H1 (cell line): ENCODE measurements at regions not wholly inside any gene's neighbourhood (a gene's known extent, or its start where the extent isn't known, plus 50 kb on each side); places are given as distances from the start of the nearest gene placed in this dataset.

Experiments used
- CTCF ChIA-PET: fragments of 300-600 bp; sonication (Branson Sonifier 250); formaldehyde crosslinking; loops from one replicate; lab custom pipeline; 2021; ENCODE audit not compliant: partially characterized antibody; lab: Charles Lee
- POLR2A ChIA-PET: fragments of 300-600 bp; sonication (Branson Sonifier 250); formaldehyde crosslinking; loops from one replicate; lab custom pipeline; 2021; ENCODE audit warnings: inconsistent platforms; ENCODE audit not compliant: partially characterized antibody; lab: Charles Lee
- DNase-seq, 2 experiments: peaks; one replicate each; pipeline versions ENCODE4 v3.0.0 to v3.0.0-alpha.2; 2010 to 2022; ENCODE audit warnings: low spot score in 2 of 2, low read depth in 1 of 2, mixed read lengths in 1 of 2
- FAIRE-seq: peaks from 2 replicates; lab custom pipeline; 2011; peaks lifted over from hg19 to GRCh38; lab: Jason Lieb, UNC
- H2AFZ ChIP-seq: 2 replicates; pipeline ENCODE4 v1.8.1; 2012; ENCODE audit warnings: low read length, inconsistent platforms
- H2AK5ac ChIP-seq: 2 replicates; pipeline ENCODE4 v1.6.1; 2013; ENCODE audit warnings: low read depth, low read length
- H2BK120ac ChIP-seq: replicated peaks from 2 replicates; pipeline ENCODE3; 2013; ENCODE audit warnings: low read depth, low read length, inconsistent platforms
- H2BK12ac ChIP-seq: 2 replicates; pipeline ENCODE4 v1.6.1; 2013; ENCODE audit warnings: low read depth, low read length
- H2BK15ac ChIP-seq: 2 replicates; pipeline ENCODE4 v1.6.1; 2013; ENCODE audit warnings: low read length
- H2BK20ac ChIP-seq: 2 replicates; pipeline ENCODE4 v1.6.1; 2013; ENCODE audit warnings: low read length
- H2BK5ac ChIP-seq: 2 replicates; pipeline ENCODE4 v1.6.1; 2013; ENCODE audit warnings: low read depth, low read length
- H3K14ac ChIP-seq: 2 replicates; pipeline ENCODE4 v1.6.1; 2013; ENCODE audit warnings: inconsistent platforms; ENCODE audit not compliant: insufficient read length
- H3K18ac ChIP-seq: 2 replicates; pipeline ENCODE4 v1.6.1; 2013; ENCODE audit warnings: low read length; ENCODE audit errors: extremely low read depth
- H3K23ac ChIP-seq: 2 replicates; pipeline ENCODE4 v1.6.1; 2013; ENCODE audit warnings: inconsistent platforms; ENCODE audit not compliant: insufficient read length
- H3K23me2 ChIP-seq: 2 replicates; pipeline ENCODE4 v1.6.1; 2013; ENCODE audit warnings: low read depth, low read length
- H3K27ac ChIP-seq: 2 replicates; pipeline ENCODE4 v1.6.1; 2011; ENCODE audit warnings: low read depth, low read length, inconsistent platforms
- H3K27me3 ChIP-seq, 4 experiments: replicated peaks in 1 of 4; 1 replicate in 1 of 4; 2 replicates in 3 of 4; pipeline versions ENCODE4 v1.6.1 to v1.8.1; 2011 to 2013; ENCODE audit warnings: low read length in 3 of 4, mild to moderate bottlenecking in 3 of 4, inconsistent platforms in 2 of 4, mixed read lengths in 2 of 4, moderate library complexity in 1 of 4; ENCODE audit not compliant: control insufficient read depth in 3 of 4, insufficient read depth in 3 of 4; ENCODE audit errors: extremely low read depth in 1 of 4
- H3K36me3 ChIP-seq, 4 experiments: 2 replicates each; pipeline versions ENCODE4 v1.6.1 to v1.8.1; 2011 to 2013; ENCODE audit warnings: mild to moderate bottlenecking in 4 of 4, low read length in 3 of 4, moderate library complexity in 2 of 4, control low read depth in 1 of 4, inconsistent platforms in 1 of 4; ENCODE audit not compliant: insufficient read depth in 4 of 4, control insufficient read depth in 2 of 4
- H3K4ac ChIP-seq: replicated peaks from 2 replicates; pipeline ENCODE3; 2013; ENCODE audit warnings: low read length, low read depth, mixed read lengths, inconsistent platforms; ENCODE audit not compliant: insufficient read length
- H3K4me1 ChIP-seq, 4 experiments: replicated peaks in 1 of 4; 1 replicate in 1 of 4; 2 replicates in 3 of 4; pipeline versions ENCODE4 v1.6.1 to v1.8.1; 2011 to 2013; ENCODE audit warnings: low read length in 3 of 4, inconsistent platforms in 2 of 4, mixed read lengths in 1 of 4; ENCODE audit not compliant: insufficient read depth in 4 of 4, control insufficient read depth in 3 of 4
- H3K4me2 ChIP-seq, 2 experiments: 2 replicates each; pipeline versions ENCODE4 v1.6.1 to v1.8.1; 2011 to 2013; ENCODE audit warnings: low read depth in 2 of 2, low read length in 2 of 2, control low read depth in 1 of 2, inconsistent platforms in 1 of 2, mild to moderate bottlenecking in 1 of 2; ENCODE audit not compliant: insufficient read depth in 1 of 2
- H3K4me3 ChIP-seq, 4 experiments: fragments of 200-600, 300-600 bp in 1 of 4; sonication (generic), shearing (Covaris generic), sonication (Bioruptor Twin) in 1 of 4; 2 replicates each; pipeline versions ENCODE4 v1.5.1 to v1.8.1; 2011 to 2016; ENCODE audit warnings: low read length in 4 of 4, low read depth in 3 of 4, control low read depth in 2 of 4, inconsistent platforms in 2 of 4, mild to moderate bottlenecking in 2 of 4, mixed read lengths in 1 of 4, moderate library complexity in 1 of 4; ENCODE audit not compliant: insufficient read depth in 2 of 4; ENCODE audit errors: extremely low read depth in 1 of 4
- H3K56ac ChIP-seq: replicated peaks from 2 replicates; pipeline ENCODE3; 2013; ENCODE audit warnings: low read depth, mild to moderate bottlenecking, mixed read lengths, low read length, inconsistent platforms; ENCODE audit not compliant: insufficient read length
- H3K79me1 ChIP-seq: 2 replicates; pipeline ENCODE4 v1.6.1; 2013; ENCODE audit warnings: low read depth, low read length, control low read depth
- H3K79me2 ChIP-seq, 2 experiments: 2 replicates each; pipeline versions ENCODE4 v1.6.1 to v1.8.1; 2012 to 2013; ENCODE audit warnings: low read length in 2 of 2, mild to moderate bottlenecking in 2 of 2, inconsistent platforms in 1 of 2; ENCODE audit not compliant: insufficient read depth in 2 of 2, control insufficient read depth in 1 of 2
- H3K9ac ChIP-seq, 4 experiments: replicated peaks in 1 of 4; 1 replicate in 1 of 4; 2 replicates in 3 of 4; pipeline versions ENCODE4 v1.6.1 to v1.8.1; 2011 to 2013; ENCODE audit warnings: low read depth in 3 of 4, low read length in 3 of 4, control low read depth in 2 of 4, mild to moderate bottlenecking in 2 of 4, moderate library complexity in 2 of 4, inconsistent platforms in 1 of 4; ENCODE audit errors: extremely low read depth in 1 of 4
- H3K9me3 ChIP-seq, 2 experiments: 2 replicates each; pipeline versions ENCODE4 v1.6.1 to v1.8.1; 2012 to 2013; ENCODE audit warnings: mild to moderate bottlenecking in 2 of 2, moderate library complexity in 2 of 2, control low read depth in 1 of 2, inconsistent platforms in 1 of 2, low read depth in 1 of 2, low read length in 1 of 2, mixed read lengths in 1 of 2; ENCODE audit not compliant: insufficient read depth in 2 of 2
- H4K20me1 ChIP-seq, 2 experiments: replicated peaks in 1 of 2; 2 replicates each; pipeline versions ENCODE3 to v1.8.1; 2011 to 2013; ENCODE audit warnings: inconsistent platforms in 2 of 2, low read length in 2 of 2, mild to moderate bottlenecking in 1 of 2; ENCODE audit not compliant: insufficient read depth in 2 of 2, control insufficient read depth in 1 of 2
- H4K5ac ChIP-seq: 2 replicates; pipeline ENCODE4 v1.6.1; 2013; ENCODE audit warnings: low read length, low read depth, mixed read lengths, inconsistent platforms; ENCODE audit not compliant: insufficient read length
- H4K8ac ChIP-seq: 2 replicates; pipeline ENCODE4 v1.8.0; 2013; ENCODE audit warnings: mild to moderate bottlenecking, moderate library complexity, low read length, inconsistent platforms; ENCODE audit not compliant: insufficient read depth; ENCODE audit errors: extremely low read depth
- H4K91ac ChIP-seq: replicated peaks from 2 replicates; pipeline ENCODE3; 2013; ENCODE audit warnings: low read length, mixed read lengths, inconsistent platforms; ENCODE audit not compliant: insufficient read length
- CEBPB ChIP-seq: IDR thresholded peaks from 2 replicates; pipeline ENCODE4 v1.6.1; 2012; ENCODE audit warnings: low read depth, low read length
- CHD2 ChIP-seq: IDR thresholded peaks from 2 replicates; pipeline ENCODE4 v1.6.1; 2012; ENCODE audit warnings: low read length, improper control_type of control experiment
- HDAC6 ChIP-seq: IDR thresholded peaks from one replicate; pipeline ENCODE4 v1.7.1; 2012; ENCODE audit warnings: low read depth, mild to moderate bottlenecking, inconsistent platforms, low read length, moderate library complexity
- KDM5A ChIP-seq: fragments of 200-600 bp; IDR thresholded peaks from 2 replicates; pipeline ENCODE4 v1.7.1; 2012; ENCODE audit warnings: mild to moderate bottlenecking, low read length, inconsistent platforms, mixed read lengths
- RNF2 ChIP-seq: fragments of 200-900, 300-1000 bp; sonication (generic); IDR thresholded peaks from 2 replicates; pipeline ENCODE4 v1.7.1; 2016; ENCODE audit warnings: borderline replicate concordance, low read depth, mild to moderate bottlenecking, antibody characterized with exemption, low read length; ENCODE audit not compliant: poor library complexity, severe bottlenecking; ENCODE audit errors: missing control alignments
- SP2 ChIP-seq: IDR thresholded peaks from 2 replicates; pipeline ENCODE4 v1.6.1; 2012; ENCODE audit warnings: mild to moderate bottlenecking, low read length, inconsistent platforms
- SRF ChIP-seq: IDR thresholded peaks from 2 replicates; pipeline ENCODE4 v1.6.1; 2011; ENCODE audit warnings: mild to moderate bottlenecking, low read depth, low read length, moderate library complexity
- TAF1 ChIP-seq: IDR thresholded peaks from 2 replicates; pipeline ENCODE4 v1.6.1; 2011; ENCODE audit warnings: mild to moderate bottlenecking, low read depth, low read length
- TBP ChIP-seq: IDR thresholded peaks from 2 replicates; pipeline ENCODE4 v1.6.1; 2011; ENCODE audit warnings: low read depth, low read length, improper control_type of control experiment
- YY1 ChIP-seq: IDR thresholded peaks from 2 replicates; pipeline ENCODE4 v1.6.1; 2011; ENCODE audit warnings: low read depth, mild to moderate bottlenecking, low read length
- WGBS, 2 experiments: shearing (Covaris generic) in 1 of 2; methylation state at CpG; one replicate each; pipeline versions ENCODE4 v1.1.6 to v1.1.7; 2013 to 2015; ENCODE audit warnings: low lambda C conversion rate in 2 of 2, mixed read lengths in 2 of 2, inconsistent platforms in 1 of 2, low coverage in 1 of 2, missing lambda C conversion rate in 1 of 2; ENCODE audit not compliant: insufficient replicate concordance in 2 of 2, insufficient coverage in 1 of 2, insufficient read length in 1 of 2; ENCODE audit errors: extremely low coverage in 1 of 2, missing lambda C conversion rate in 1 of 2; 5-methylcytosine and 5-hydroxymethylcytosine counted together
- TF ChIP-seq, protein P1 (sequence below): IDR thresholded peaks from 2 replicates; pipeline ENCODE4 v1.6.1; 2011; ENCODE audit warnings: low read depth, mild to moderate bottlenecking, low read length; ENCODE audit not compliant: insufficient read depth

DNA sequence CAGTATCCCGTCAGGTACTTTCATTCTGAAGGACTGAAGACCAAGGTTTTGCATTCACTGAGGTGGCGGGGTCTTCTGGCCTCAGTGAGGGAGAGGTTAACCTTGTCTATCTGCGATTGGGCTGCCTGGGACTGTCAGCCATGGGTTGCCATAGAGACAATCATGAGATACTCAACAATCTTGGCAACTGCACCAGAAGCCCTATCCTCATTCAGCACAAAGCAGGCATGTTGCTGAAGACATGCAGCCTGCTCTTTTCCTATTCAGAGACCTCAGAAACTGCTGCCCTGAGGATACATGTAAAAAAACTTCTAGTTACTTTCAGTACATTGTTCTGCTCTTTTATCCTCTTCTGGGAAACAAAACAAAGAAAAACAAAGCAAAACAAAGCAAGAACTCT lies 146.3 kb upstream of the PIRT start:
- no peaks in the 10 kb centered on the region for H3K4me1 ChIP-seq
- H3K56ac ChIP-seq = no peak overlapping the region
- ChIA-PET CTCF (no interaction called here), POLR2A (no interaction called here)
- no peak overlapping the region for H3K14ac ChIP-seq
- no peak overlapping the region for H2BK120ac ChIP-seq
- no peak overlapping the region for H3K23ac ChIP-seq
- H2BK15ac ChIP-seq = no peak overlapping the region
- H3K4me3 ChIP-seq = no peak overlapping the region
- no peak overlapping the region for H2BK20ac ChIP-seq
- no peak overlapping the region for H4K91ac ChIP-seq
- H3K4me2 ChIP-seq = no peak overlapping the region
- TF ChIP-seq HDAC6 = no peak
- no peak for TF ChIP-seq YY1
- no peak for TF ChIP-seq RNF2
- TF ChIP-seq SRF = no peak
- TF ChIP-seq TBP = no peak
- no peak for TF ChIP-seq CHD2
- TF ChIP-seq, protein P1, sequence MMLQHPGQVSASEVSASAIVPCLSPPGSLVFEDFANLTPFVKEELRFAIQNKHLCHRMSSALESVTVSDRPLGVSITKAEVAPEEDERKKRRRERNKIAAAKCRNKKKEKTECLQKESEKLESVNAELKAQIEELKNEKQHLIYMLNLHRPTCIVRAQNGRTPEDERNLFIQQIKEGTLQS = no peak
- TF ChIP-seq TAF1 = no peak
- TF ChIP-seq KDM5A = no peak
- TF ChIP-seq CEBPB = no peak
- TF ChIP-seq SP2 = no peak
- DNase-seq (no peak), FAIRE-seq (no peak)
- no peak overlapping the region for H3K4ac ChIP-seq
- H2AFZ ChIP-seq = no peak overlapping the region
- no peak overlapping the region for H4K8ac ChIP-seq
- H4K5ac ChIP-seq = no peak overlapping the region
- H2BK5ac ChIP-seq = no peak overlapping the region
- H3K27ac ChIP-seq = no peak overlapping the region
- no peaks in the 10 kb centered on the region for H3K79me2 ChIP-seq
- H3K9ac ChIP-seq = no peak overlapping the region
- no peaks in the 10 kb centered on the region for H3K27me3 ChIP-seq
- H4K20me1 ChIP-seq = no peaks in the 10 kb centered on the region
- 95% methylated on average over 3 of the region's 3 CpGs; no CpG with 5 or more reads in 1 of the 2 experiments for WGBS, 2 experiments
- H2BK12ac ChIP-seq = no peak overlapping the region
- H3K23me2 ChIP-seq = no peaks in the 10 kb centered on the region
- no peaks in the 10 kb centered on the region for H3K79me1 ChIP-seq
- no peaks in the 10 kb centered on the region for H3K36me3 ChIP-seq
- H3K18ac ChIP-seq = no peak overlapping the region
- H2AK5ac ChIP-seq = no peak overlapping the region
- no peaks in the 10 kb centered on the region; a peak in 2 of 4 replicates for H3K9me3 ChIP-seq
